ENCODE measurements at regions not wholly inside any gene's neighbourhood (a gene's known extent, or its start where the extent isn't known, plus 50 kb on each side); places are given as distances from the start of the nearest gene placed in this dataset.

- TF ChIP-seq CTCF (IDR thresholded peaks at IDR 0.05) (no peak), POLR2A (IDR thresholded peaks at IDR 0.05) (no peak)
Measured at GRCh38 chr13:106432636-106433035, 102.8 kb downstream of the EFNB2 start.
